ENCODE measurements at regions not wholly inside any gene's neighbourhood (a gene's known extent, or its start where the extent isn't known, plus 50 kb on each side); places are given as distances from the start of the nearest gene placed in this dataset.
A peak's percentile ranks its signal among the peaks of the same experiment; 100 is the strongest.

GRCh38 chr1:56375326-56375804 lies 204.0 kb downstream of the PLPP3 start:
- peaks cover 33% of the 10 kb centered on the region for H3K4me1 Mint-ChIP-seq (ENCODE audit: low read depth, unreplicated experiment)
- peak overlapping the region; percentile 86 for H3K27ac Mint-ChIP-seq (ENCODE audit: unreplicated experiment)
- TF ChIP-seq CTCF (IDR thresholded peaks at IDR 0.05; ENCODE audit: partially characterized antibody, unreplicated experiment), result no peak
- peaks cover 7% of the 10 kb centered on the region for H3K27me3 Mint-ChIP-seq (ENCODE audit: unreplicated experiment)
- peak overlapping the region; percentile 43 for H3K4me3 Mint-ChIP-seq (ENCODE audit: unreplicated experiment)
- H3K36me3 Mint-ChIP-seq (ENCODE audit: unreplicated experiment), result no peaks in the 10 kb centered on the region
- H3K9me3 Mint-ChIP-seq (ENCODE audit: unreplicated experiment), result peaks cover 11% of the 10 kb centered on the region
- no peak for DNase-seq

- Mint-ChIP-seq H3K36me3 (ENCODE audit: unreplicated experiment) (no peaks in the 10 kb centered on the region), H3K9me3 (ENCODE audit: unreplicated experiment) (peaks cover 11% of the 10 kb centered on the region), H3K27me3 (ENCODE audit: unreplicated experiment) (peaks cover 7% of the 10 kb centered on the region), H3K27ac (ENCODE audit: unreplicated experiment) (peak overlapping the region; percentile 86), H3K4me1 (ENCODE audit: low read depth, unreplicated experiment) (peaks cover 33% of the 10 kb centered on the region), H3K4me3 (ENCODE audit: unreplicated experiment) (peak overlapping the region; percentile 43)
- TF ChIP-seq CTCF (IDR thresholded peaks at IDR 0.05; ENCODE audit: partially characterized antibody, unreplicated experiment), result no peak
- DNase-seq, result peak; percentile 57
These were observed 205.1 kb downstream of the PLPP3 start for GRCh38 chr1:56374026-56374974.

GRCh38 chr1:56370513-56370912 lies 208.8 kb downstream of the PLPP3 start:
- H3K27me3 Mint-ChIP-seq (ENCODE audit: unreplicated experiment), result peaks cover 7% of the 10 kb centered on the region
- H3K36me3 Mint-ChIP-seq (ENCODE audit: unreplicated experiment), result no peaks in the 10 kb centered on the region
- H3K4me3 Mint-ChIP-seq (ENCODE audit: unreplicated experiment), result no peak overlapping the region
- no peak for DNase-seq
- H3K27ac Mint-ChIP-seq (ENCODE audit: unreplicated experiment), result no peak overlapping the region
- TF ChIP-seq CTCF (IDR thresholded peaks at IDR 0.05; ENCODE audit: partially characterized antibody, unreplicated experiment), result no peak
- peaks cover 11% of the 10 kb centered on the region for H3K9me3 Mint-ChIP-seq (ENCODE audit: unreplicated experiment)
- peaks cover 20% of the 10 kb centered on the region for H3K4me1 Mint-ChIP-seq (ENCODE audit: low read depth, unreplicated experiment)

- no peak for DNase-seq
- peaks cover 2% of the 10 kb centered on the region for H3K27me3 Mint-ChIP-seq (ENCODE audit: unreplicated experiment)
- H3K27ac Mint-ChIP-seq (ENCODE audit: unreplicated experiment), result no peak overlapping the region
- peaks cover 7% of the 10 kb centered on the region for H3K9me3 Mint-ChIP-seq (ENCODE audit: unreplicated experiment)
- no peak for TF ChIP-seq CTCF (IDR thresholded peaks at IDR 0.05; ENCODE audit: partially characterized antibody, unreplicated experiment)
- no peaks in the 10 kb centered on the region for H3K36me3 Mint-ChIP-seq (ENCODE audit: unreplicated experiment)
- H3K4me3 Mint-ChIP-seq (ENCODE audit: unreplicated experiment), result no peak overlapping the region
- peaks cover 10% of the 10 kb centered on the region for H3K4me1 Mint-ChIP-seq (ENCODE audit: low read depth, unreplicated experiment)
These were observed 216.2 kb downstream of the PLPP3 start for GRCh38 chr1:56363007-56363770.

Measured in glutamatergic neuron (in vitro differentiated cells).